ENCODE measurements at regions not wholly inside any gene's neighbourhood (a gene's known extent, or its start where the extent isn't known, plus 50 kb on each side); places are given as distances from the start of the nearest gene placed in this dataset.

DNA sequence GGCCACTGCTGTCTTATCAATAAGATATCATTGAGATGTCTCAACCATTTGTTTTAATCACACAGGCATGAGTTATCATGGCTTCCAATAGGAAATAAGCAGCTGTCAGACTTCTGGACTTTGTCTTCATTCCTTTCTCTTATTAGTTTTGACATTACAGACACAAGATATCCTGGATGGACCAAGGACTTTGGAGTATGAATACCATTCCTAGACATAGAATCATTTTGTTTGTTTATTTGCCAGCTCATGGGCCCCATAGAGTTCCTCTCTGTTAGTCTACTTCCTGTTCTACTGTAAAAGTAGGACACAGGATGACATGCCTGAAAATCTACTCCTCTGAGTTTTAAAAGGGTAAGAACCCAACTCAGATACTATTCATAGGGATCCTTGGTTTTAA lies 77.7 kb upstream of the KCNJ16 start:
- TF ChIP-seq, protein P1, sequence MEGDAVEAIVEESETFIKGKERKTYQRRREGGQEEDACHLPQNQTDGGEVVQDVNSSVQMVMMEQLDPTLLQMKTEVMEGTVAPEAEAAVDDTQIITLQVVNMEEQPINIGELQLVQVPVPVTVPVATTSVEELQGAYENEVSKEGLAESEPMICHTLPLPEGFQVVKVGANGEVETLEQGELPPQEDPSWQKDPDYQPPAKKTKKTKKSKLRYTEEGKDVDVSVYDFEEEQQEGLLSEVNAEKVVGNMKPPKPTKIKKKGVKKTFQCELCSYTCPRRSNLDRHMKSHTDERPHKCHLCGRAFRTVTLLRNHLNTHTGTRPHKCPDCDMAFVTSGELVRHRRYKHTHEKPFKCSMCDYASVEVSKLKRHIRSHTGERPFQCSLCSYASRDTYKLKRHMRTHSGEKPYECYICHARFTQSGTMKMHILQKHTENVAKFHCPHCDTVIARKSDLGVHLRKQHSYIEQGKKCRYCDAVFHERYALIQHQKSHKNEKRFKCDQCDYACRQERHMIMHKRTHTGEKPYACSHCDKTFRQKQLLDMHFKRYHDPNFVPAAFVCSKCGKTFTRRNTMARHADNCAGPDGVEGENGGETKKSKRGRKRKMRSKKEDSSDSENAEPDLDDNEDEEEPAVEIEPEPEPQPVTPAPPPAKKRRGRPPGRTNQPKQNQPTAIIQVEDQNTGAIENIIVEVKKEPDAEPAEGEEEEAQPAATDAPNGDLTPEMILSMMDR (IDR thresholded peaks at IDR 0.05), result no peak
- no peak for TF ChIP-seq POLR2A (IDR thresholded peaks at IDR 0.05)
